Keratinocyte (primary cell): ENCODE measurements at regions not wholly inside any gene's neighbourhood (a gene's known extent, or its start where the extent isn't known, plus 50 kb on each side); places are given as distances from the start of the nearest gene placed in this dataset.

Experiments
- CTCF ChIP-seq, 3 experiments: IDR thresholded peaks in 1 of 3; conservative IDR thresholded peaks in 1 of 3; optimal IDR thresholded peaks in 1 of 3; 2 replicates in 2 of 3; 3 replicates in 1 of 3; pipeline versions ENCODE3 to v1.5.1; 2011; ENCODE audit warnings: low read length in 3 of 3, mild to moderate bottlenecking in 3 of 3, moderate library complexity in 2 of 3, control low read depth in 1 of 3, inconsistent platforms in 1 of 3; ENCODE audit not compliant: insufficient read depth in 2 of 3; ENCODE audit errors: extremely low read depth in 1 of 3
- EZH2 ChIP-seq: IDR thresholded peaks from one replicate; pipeline ENCODE4 v1.6.1; 2012; ENCODE audit warnings: inconsistent platforms, mild to moderate bottlenecking, low read length, moderate library complexity

DNA sequence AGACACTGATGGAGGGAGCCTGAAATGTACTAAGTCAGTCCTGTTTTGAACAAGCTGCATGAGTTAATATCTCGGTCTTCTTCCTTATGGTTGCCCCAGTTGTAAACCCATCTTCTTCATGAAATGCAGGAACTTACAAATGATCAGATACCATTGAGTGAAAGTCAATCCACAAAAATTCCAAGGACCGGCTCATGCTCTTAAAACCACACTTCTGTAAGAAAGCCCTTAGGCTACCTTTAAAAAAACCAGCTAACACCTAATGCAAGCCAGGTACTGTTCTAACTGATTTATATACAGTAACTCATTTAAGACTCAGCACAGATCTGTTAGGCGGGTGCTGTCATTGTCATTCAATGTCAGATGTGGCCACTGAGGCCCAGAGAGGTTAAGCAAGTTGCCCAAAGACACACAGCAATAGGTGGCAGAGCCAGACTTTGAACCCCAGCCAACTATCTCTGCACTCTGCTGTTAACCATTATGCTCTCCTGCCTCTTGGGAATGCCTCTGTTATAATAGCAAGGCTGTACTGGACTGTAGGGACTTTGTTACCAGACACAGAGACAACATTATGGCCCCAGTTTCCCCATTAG, 93.4 kb downstream of the C16orf95 start:
- no peak for TF ChIP-seq EZH2
- no peak for TF ChIP-seq CTCF (optimal IDR thresholded peaks at IDR 0.05 in 1 of 3, IDR thresholded peaks at IDR 0.05 in 1 of 3, conservative IDR thresholded peaks at IDR 0.05 in 1 of 3; ENCODE audit: extremely low read depth in 1 of 3, insufficient read depth in 2 of 3, low read length in 3 of 3)
